ENCODE measurements at regions not wholly inside any gene's neighbourhood (a gene's known extent, or its start where the extent isn't known, plus 50 kb on each side); places are given as distances from the start of the nearest gene placed in this dataset.

DNA sequence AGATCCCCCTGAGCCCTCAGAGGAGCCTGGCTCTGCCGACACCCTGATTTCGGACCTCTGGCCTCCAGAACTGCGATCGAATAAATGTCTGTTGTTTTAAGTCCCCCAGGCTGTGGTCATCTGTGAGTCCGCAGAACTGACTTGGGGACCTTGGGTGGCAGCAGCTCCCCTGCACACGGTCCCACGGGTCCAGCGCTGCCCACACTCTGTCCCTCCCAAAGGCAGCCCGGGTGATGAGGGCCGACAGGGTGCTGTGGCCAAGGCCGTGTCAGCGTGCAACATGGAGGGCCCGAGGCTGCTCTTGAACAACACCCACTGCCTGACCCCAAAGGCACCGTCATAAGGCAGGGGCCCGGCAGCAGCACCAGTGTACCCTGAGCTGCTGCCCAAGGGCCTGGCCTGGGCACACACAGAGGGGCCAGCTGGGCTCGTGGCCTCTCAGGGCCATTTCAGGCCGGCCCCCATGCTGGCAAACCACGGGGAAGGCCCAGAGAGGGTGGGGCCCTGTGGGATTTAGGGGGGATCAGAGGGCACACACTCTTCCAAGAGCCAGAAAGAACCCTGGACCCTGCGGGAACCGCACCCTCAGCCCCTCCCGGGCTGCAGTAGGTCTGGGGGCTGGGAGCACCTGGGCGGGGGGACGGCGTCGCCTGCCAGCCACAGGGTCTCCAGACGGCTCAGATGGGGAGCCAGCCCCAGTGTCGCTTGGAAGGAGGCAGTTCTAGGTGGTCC lies 77.1 kb upstream of the PRR5 start:
- TF ChIP-seq POLR2A (IDR thresholded peaks at IDR 0.05; ENCODE audit: low read length) (no peak), GATA1 (IDR thresholded peaks at IDR 0.05; ENCODE audit: low read depth, low read length) (no peak)
